A549 (cell line): ENCODE measurements at regions not wholly inside any gene's neighbourhood (a gene's known extent, or its start where the extent isn't known, plus 50 kb on each side); places are given as distances from the start of the nearest gene placed in this dataset.

Experiments
- ATAC-seq, 2 experiments: fragments of 200-7000 bp in 1 of 2; fragments of >200 bp in 1 of 2; cut with Nextera tagmentation in 1 of 2; cut with Tn5 transposase in 1 of 2; 3 replicates each; pipeline versions ENCODE4 v1.8.0 to v1.9.1; 2018 to 2020; ENCODE audit warnings: mild to moderate bottlenecking in 1 of 2, moderate library complexity in 1 of 2
- CTCF ChIA-PET: fragments of 300-600 bp; sonication (Branson Sonifier 250); formaldehyde crosslinking; extraction: SDS; loops from one replicate; lab custom pipeline; 2021; ENCODE audit warnings: antibody characterized with exemption, inconsistent platforms; lab: Yijun Ruan, JAX
- POLR2A ChIA-PET: fragments of 350-600 bp; formaldehyde crosslinking; extraction: SDS; loops from one replicate; lab custom pipeline; 2021; ENCODE audit warnings: antibody characterized with exemption, inconsistent platforms; lab: Yijun Ruan, JAX
- DNase-seq, 2 experiments: peaks; one replicate each; pipeline versions ENCODE4 v3.0.0 to v3.0.0-alpha.2; 2011 to 2016; ENCODE audit warnings: low read depth in 1 of 2, low spot score in 1 of 2
- FAIRE-seq: peaks from 2 replicates; lab custom pipeline; 2011; peaks lifted over from hg19 to GRCh38; lab: Jason Lieb, UNC
- H3K27ac ChIP-seq, 2 experiments: fragments of >200 bp; sonication (Bioruptor Twin); formaldehyde crosslinking; 3 replicates each; pipeline ENCODE4 v1.5.1; 2016 to 2017
- H3K4me1 ChIP-seq: fragments of >200 bp; sonication (Bioruptor Twin); formaldehyde crosslinking; 3 replicates; pipeline ENCODE4 v1.6.1; 2016
- H3K4me2 ChIP-seq: fragments of >200 bp; sonication (Bioruptor Twin); formaldehyde crosslinking; 3 replicates; pipeline ENCODE4 v1.6.1; 2016
- H3K4me3 ChIP-seq: fragments of >200 bp; sonication (Bioruptor Twin); formaldehyde crosslinking; 3 replicates; pipeline ENCODE4 v1.5.1; 2016
- H3K9me3 ChIP-seq: fragments of >200 bp; sonication (Bioruptor Twin); formaldehyde crosslinking; 3 replicates; pipeline ENCODE4 v1.6.1; 2016
- CBX8 ChIP-seq: fragments of 200-600 bp; sonication (generic); IDR thresholded peaks from 2 replicates; pipeline ENCODE4 v1.6.1; 2016
- CHD2 ChIP-seq: fragments of 150-350 bp; IDR thresholded peaks from 2 replicates; pipeline ENCODE4 v1.6.1; 2014; ENCODE audit warnings: low read length; ENCODE audit not compliant: partially characterized antibody
- EHF ChIP-seq: fragments of 250-450 bp; sonication (Bioruptor Pico); IDR thresholded peaks from 2 replicates; pipeline ENCODE4 v1.5.0; 2020; ENCODE audit warnings: mild to moderate bottlenecking
- FOSL2 ChIP-seq, 2 experiments: fragments of 450-650 bp in 1 of 2; fragments of >200 bp in 1 of 2; sonication (Bioruptor Twin) in 1 of 2; formaldehyde crosslinking; IDR thresholded peaks; 2 replicates each; pipeline versions ENCODE4 v1.5.0 to v1.6.1; 2016 to 2020; ENCODE audit warnings: mild to moderate bottlenecking in 1 of 2, moderate library complexity in 1 of 2
- HDAC2 ChIP-seq: fragments of 200-600 bp; sonication (generic); IDR thresholded peaks from 2 replicates; pipeline ENCODE4 v1.6.1; 2016
- HOXA7 ChIP-seq: fragments of 250-450 bp; sonication (Bioruptor Pico); IDR thresholded peaks from 2 replicates; pipeline ENCODE4 v1.5.0; 2020; ENCODE audit warnings: mild to moderate bottlenecking, moderate library complexity
- HOXB5 ChIP-seq: fragments of 250-450 bp; sonication (Bioruptor Pico); IDR thresholded peaks from 2 replicates; pipeline ENCODE4 v1.5.0; 2020; ENCODE audit warnings: mild to moderate bottlenecking, moderate library complexity
- JUN ChIP-seq, 2 experiments: fragments of >200 bp; sonication (Bioruptor Twin); formaldehyde crosslinking; IDR thresholded peaks; 2 replicates in 1 of 2; 3 replicates in 1 of 2; pipeline ENCODE4 v1.6.1; 2016 to 2017
- JUNB ChIP-seq: fragments of >200 bp; sonication (Bioruptor Twin); formaldehyde crosslinking; IDR thresholded peaks from 2 replicates; pipeline ENCODE4 v1.6.1; 2016
- NR3C1 ChIP-seq: fragments of >200 bp; sonication (Bioruptor Twin); formaldehyde crosslinking; IDR thresholded peaks from 3 replicates; pipeline ENCODE4 v1.6.1; 2017
- RAD21 ChIP-seq, 2 experiments: fragments of >200 bp in 1 of 2; sonication (Bioruptor Twin) in 1 of 2; formaldehyde crosslinking in 1 of 2; IDR thresholded peaks in 1 of 2; conservative IDR thresholded peaks in 1 of 2; 2 replicates in 1 of 2; 3 replicates in 1 of 2; pipeline ENCODE4 v1.6.1; 2012 to 2018; ENCODE audit warnings: inconsistent platforms in 1 of 2
- RARB ChIP-seq: fragments of 250-450 bp; sonication (Bioruptor Pico); IDR thresholded peaks from 2 replicates; pipeline ENCODE4 v1.8.0; 2021; ENCODE audit warnings: mild to moderate bottlenecking, moderate library complexity
- SMC3 ChIP-seq: fragments of >200 bp; sonication (Bioruptor Twin); formaldehyde crosslinking; IDR thresholded peaks from 3 replicates; pipeline ENCODE4 v1.6.1; 2018; ENCODE audit warnings: inconsistent platforms
- SREBF2 ChIP-seq: fragments of 450-650 bp; IDR thresholded peaks from 2 replicates; pipeline ENCODE4 v1.6.1; 2014; ENCODE audit warnings: mild to moderate bottlenecking, moderate library complexity
- TFCP2L1 ChIP-seq: fragments of 250-450 bp; sonication (Bioruptor Pico); IDR thresholded peaks from 2 replicates; pipeline ENCODE4 v1.5.0; 2021; ENCODE audit warnings: mild to moderate bottlenecking
- ZFP36 ChIP-seq: fragments of 450-650 bp; IDR thresholded peaks from 2 replicates; pipeline ENCODE4 v1.6.1; 2014; ENCODE audit warnings: borderline replicate concordance; ENCODE audit not compliant: partially characterized antibody
- ZNF302 ChIP-seq: fragments of 250-450 bp; sonication (Bioruptor Pico); IDR thresholded peaks from 2 replicates; pipeline ENCODE4 v1.9.0; 2021; ENCODE audit warnings: inconsistent platforms, mild to moderate bottlenecking, moderate library complexity
- ZSCAN20 ChIP-seq: fragments of 250-450 bp; sonication (Bioruptor Pico); IDR thresholded peaks from 2 replicates; pipeline ENCODE4 v1.8.0; 2022; ENCODE audit warnings: mild to moderate bottlenecking, moderate library complexity
- WGBS: methylation state at CpG from one replicate; pipeline ENCODE4 v1.1.6; 2017; ENCODE audit errors: missing lambda C conversion rate; 5-methylcytosine and 5-hydroxymethylcytosine counted together
- TF ChIP-seq, protein P1 (sequence below): IDR thresholded peaks from 2 replicates; pipeline ENCODE4 v1.6.1; 2012; ENCODE audit warnings: low read depth, borderline replicate concordance
- TF ChIP-seq, protein P2 (sequence below): fragments of 450-650 bp; IDR thresholded peaks from 2 replicates; pipeline ENCODE4 v1.6.1; 2014; ENCODE audit warnings: antibody characterized with exemption
- TF ChIP-seq, protein P3 (sequence below): fragments of 200-600 bp; sonication (generic); IDR thresholded peaks from 2 replicates; pipeline ENCODE4 v1.6.1; 2016; ENCODE audit warnings: antibody characterized with exemption, mild to moderate bottlenecking, moderate library complexity

DNA sequence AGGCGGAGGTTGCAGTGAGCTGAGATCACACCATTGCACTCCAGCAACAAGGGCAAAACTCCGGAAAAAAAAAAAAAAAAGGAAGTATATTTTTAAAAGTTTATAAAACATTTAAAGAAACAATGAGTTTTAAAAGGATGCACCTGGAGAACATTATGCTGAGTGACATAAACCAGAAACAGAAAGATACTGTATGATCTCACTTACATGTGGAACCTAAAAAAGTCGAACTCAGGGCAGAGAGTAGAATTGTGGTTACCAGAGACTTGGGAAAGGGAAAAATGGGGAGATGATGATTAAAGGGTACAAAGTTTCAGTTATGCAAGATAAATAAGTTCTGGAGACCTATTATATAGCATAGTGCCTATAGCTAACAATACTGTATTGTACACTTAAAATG lies 52.8 kb upstream of the RTN4 start:
- no peak for DNase-seq
- Histone ChIP-seq H3K4me3 (no peak overlapping the region), H3K9me3 (no peaks in the 10 kb centered on the region), H3K4me2 (no peak overlapping the region), H3K27ac (peak overlapping the region in 1 of 2 experiments; percentile 77; a peak in 3 of 6 replicates), H3K4me1 (peaks cover 65% of the 10 kb centered on the region)
- ChIA-PET POLR2A (interaction anchor here (1.3 kb wide), 1 partner anchor 52 kb away, joined by 4 read pairs; no protein-coding TSS in a partner anchor), CTCF (interaction anchor here (1.0 to 1.9 kb wide), 7 partner anchors 9 to 88 kb away, joined by 3 to 9 read pairs (median 4); no protein-coding TSS in a partner anchor)
- TF ChIP-seq FOSL2 (IDR thresholded peaks at IDR 0.05) (no peak), FOSL2 (CRISPR knock-in tag; IDR thresholded peaks at IDR 0.05) (no peak), ZNF302 (CRISPR knock-in tag) (no peak), TFCP2L1 (CRISPR knock-in tag) (no peak), CBX8 (no peak), RAD21 (conservative IDR thresholded peaks at IDR 0.05 in 1 of 2, IDR thresholded peaks at IDR 0.05 in 1 of 2) (no peak), SREBF2 (no peak), EHF (CRISPR knock-in tag) (no peak), CHD2 (no peak), RARB (CRISPR knock-in tag) (no peak)
- TF ChIP-seq, protein P1, sequence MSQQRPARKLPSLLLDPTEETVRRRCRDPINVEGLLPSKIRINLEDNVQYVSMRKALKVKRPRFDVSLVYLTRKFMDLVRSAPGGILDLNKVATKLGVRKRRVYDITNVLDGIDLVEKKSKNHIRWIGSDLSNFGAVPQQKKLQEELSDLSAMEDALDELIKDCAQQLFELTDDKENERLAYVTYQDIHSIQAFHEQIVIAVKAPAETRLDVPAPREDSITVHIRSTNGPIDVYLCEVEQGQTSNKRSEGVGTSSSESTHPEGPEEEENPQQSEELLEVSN = no peak
- TF ChIP-seq, protein P2, sequence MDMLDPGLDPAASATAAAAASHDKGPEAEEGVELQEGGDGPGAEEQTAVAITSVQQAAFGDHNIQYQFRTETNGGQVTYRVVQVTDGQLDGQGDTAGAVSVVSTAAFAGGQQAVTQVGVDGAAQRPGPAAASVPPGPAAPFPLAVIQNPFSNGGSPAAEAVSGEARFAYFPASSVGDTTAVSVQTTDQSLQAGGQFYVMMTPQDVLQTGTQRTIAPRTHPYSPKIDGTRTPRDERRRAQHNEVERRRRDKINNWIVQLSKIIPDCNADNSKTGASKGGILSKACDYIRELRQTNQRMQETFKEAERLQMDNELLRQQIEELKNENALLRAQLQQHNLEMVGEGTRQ = no peak
- ATAC-seq = no peak
- WGBS = 83% methylated on average over 3 of the region's 3 CpGs
- no peak for FAIRE-seq

DNA sequence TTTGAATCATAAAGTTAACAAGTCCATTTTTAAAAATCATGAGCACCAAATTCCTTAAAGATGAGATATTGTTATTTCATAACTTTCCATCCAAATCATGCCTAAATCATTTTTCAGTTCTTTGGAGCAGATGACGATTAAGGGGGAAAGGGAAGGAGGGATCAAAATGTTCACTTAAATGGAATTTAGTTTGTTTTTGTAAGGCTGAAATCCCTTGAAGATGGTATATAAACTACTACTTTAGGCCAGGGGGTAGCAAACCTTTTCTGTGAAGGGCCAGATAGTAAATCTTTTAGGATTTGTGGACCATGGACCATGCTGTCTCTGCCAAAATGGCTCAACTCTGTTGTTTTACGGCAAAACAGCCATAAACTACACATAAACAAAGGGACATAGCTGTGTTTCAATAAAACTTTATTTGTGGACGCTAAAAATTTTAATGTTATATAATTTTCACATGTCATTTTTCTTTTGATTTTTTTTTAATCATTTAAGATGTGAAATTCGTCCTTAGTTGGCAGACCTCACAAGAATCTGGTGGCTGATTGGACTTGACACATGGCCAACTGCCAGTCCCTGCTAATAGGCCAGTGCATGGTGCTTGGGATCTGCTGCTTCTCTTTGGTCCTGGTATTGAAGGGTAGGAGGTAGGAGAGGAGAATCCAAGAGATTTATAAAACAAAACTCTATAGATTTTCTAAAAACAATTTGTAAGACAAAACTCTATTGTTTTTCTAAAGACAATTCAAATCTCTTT lies 52.0 kb upstream of the RTN4 start:
- POLR2A ChIA-PET = interaction anchor here (1.2 to 1.3 kb wide), 2 partner anchors 51 to 52 kb away, joined by 3 to 4 read pairs; partner anchors contain the start of gene RTN4
- H3K9me3 ChIP-seq = no peaks in the 10 kb centered on the region
- 60% methylated on average over 4 of the region's 4 CpGs for WGBS
- FAIRE-seq (no peak), DNase-seq (no peak), ATAC-seq (0 out of 6 replicates have a peak, but pooled peaks of 1 of the 2 experiments have one; percentile 8)
- no peak overlapping the region for H3K4me3 ChIP-seq
- H3K4me2 ChIP-seq = peak overlapping the region; percentile 40
- H3K4me1 ChIP-seq = peaks cover 65% of the 10 kb centered on the region
- CTCF ChIA-PET = interaction anchor here (1.2 to 1.7 kb wide), 4 partner anchors 10 to 66 kb away, joined by 3 to 5 read pairs (median 4); no protein-coding TSS in a partner anchor
- TF ChIP-seq NR3C1 (no peak), HOXA7 (CRISPR knock-in tag) (no peak), SREBF2 (no peak), SMC3 (no peak), JUN (IDR thresholded peaks at IDR 0.05) (no peak), JUNB (no peak), ZSCAN20 (CRISPR knock-in tag) (no peak), HOXB5 (CRISPR knock-in tag) (no peak), HDAC2 (no peak), ZFP36 (no peak)
- TF ChIP-seq, protein P1 = no peak
- TF ChIP-seq, protein P3, sequence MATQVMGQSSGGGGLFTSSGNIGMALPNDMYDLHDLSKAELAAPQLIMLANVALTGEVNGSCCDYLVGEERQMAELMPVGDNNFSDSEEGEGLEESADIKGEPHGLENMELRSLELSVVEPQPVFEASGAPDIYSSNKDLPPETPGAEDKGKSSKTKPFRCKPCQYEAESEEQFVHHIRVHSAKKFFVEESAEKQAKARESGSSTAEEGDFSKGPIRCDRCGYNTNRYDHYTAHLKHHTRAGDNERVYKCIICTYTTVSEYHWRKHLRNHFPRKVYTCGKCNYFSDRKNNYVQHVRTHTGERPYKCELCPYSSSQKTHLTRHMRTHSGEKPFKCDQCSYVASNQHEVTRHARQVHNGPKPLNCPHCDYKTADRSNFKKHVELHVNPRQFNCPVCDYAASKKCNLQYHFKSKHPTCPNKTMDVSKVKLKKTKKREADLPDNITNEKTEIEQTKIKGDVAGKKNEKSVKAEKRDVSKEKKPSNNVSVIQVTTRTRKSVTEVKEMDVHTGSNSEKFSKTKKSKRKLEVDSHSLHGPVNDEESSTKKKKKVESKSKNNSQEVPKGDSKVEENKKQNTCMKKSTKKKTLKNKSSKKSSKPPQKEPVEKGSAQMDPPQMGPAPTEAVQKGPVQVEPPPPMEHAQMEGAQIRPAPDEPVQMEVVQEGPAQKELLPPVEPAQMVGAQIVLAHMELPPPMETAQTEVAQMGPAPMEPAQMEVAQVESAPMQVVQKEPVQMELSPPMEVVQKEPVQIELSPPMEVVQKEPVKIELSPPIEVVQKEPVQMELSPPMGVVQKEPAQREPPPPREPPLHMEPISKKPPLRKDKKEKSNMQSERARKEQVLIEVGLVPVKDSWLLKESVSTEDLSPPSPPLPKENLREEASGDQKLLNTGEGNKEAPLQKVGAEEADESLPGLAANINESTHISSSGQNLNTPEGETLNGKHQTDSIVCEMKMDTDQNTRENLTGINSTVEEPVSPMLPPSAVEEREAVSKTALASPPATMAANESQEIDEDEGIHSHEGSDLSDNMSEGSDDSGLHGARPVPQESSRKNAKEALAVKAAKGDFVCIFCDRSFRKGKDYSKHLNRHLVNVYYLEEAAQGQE = no peak
- H3K27ac ChIP-seq = peak overlapping the region; percentile 77 to 82
